HG02678 (cell line): ENCODE measurements at regions not wholly inside any gene's neighbourhood (a gene's known extent, or its start where the extent isn't known, plus 50 kb on each side); places are given as distances from the start of the nearest gene placed in this dataset.

Experiments used
- ATAC-seq: cut with Tn5 transposase; IDR thresholded peaks from one replicate; pipeline ENCODE4 v1.9.1; 2021; ENCODE audit warnings: mild to moderate bottlenecking, moderate library complexity; ENCODE audit not compliant: unreplicated experiment

GRCh38 chr3:189548053-189548452, 83.1 kb upstream of the TP63 start:
- no peak for ATAC-seq

GRCh38 chr3:189551007-189551406, 80.2 kb upstream of the TP63 start:
- no peak for ATAC-seq

- no peak for ATAC-seq
Measured at GRCh38 chr3:189554868-189555557, 76.2 kb upstream of the TP63 start.

- ATAC-seq: no peak
Measured at GRCh38 chr3:189555558-189555881, 75.7 kb upstream of the TP63 start.

- ATAC-seq: no peak
Measured at GRCh38 chr3:189557824-189558223, 73.4 kb upstream of the TP63 start.

- ATAC-seq: no peak
Measured at GRCh38 chr3:189561256-189561655, 69.9 kb upstream of the TP63 start.

- peak; percentile 76 for ATAC-seq
Measured at GRCh38 chr3:189563853-189564563, 67.2 kb upstream of the TP63 start.

- no peak for ATAC-seq
Measured at GRCh38 chr3:189566550-189567130, 64.5 kb upstream of the TP63 start.

GRCh38 chr3:189567322-189567721, 63.9 kb upstream of the TP63 start:
- peak; percentile 17 for ATAC-seq

GRCh38 chr3:189567766-189568420, 63.3 kb upstream of the TP63 start:
- ATAC-seq: peak; percentile 46

- ATAC-seq: no peak
Measured at GRCh38 chr3:189568961-189569360, 62.2 kb upstream of the TP63 start.

GRCh38 chr3:189569473-189569872, 61.7 kb upstream of the TP63 start:
- no peak for ATAC-seq

- peak; percentile 43 for ATAC-seq
Measured at GRCh38 chr3:189570916-189571315, 60.3 kb upstream of the TP63 start.

- ATAC-seq: peak; percentile 20
Measured at GRCh38 chr3:189572249-189572648, 58.9 kb upstream of the TP63 start.

GRCh38 chr3:189573004-189573403, 58.2 kb upstream of the TP63 start:
- ATAC-seq: peak; percentile 48

- no peak for ATAC-seq
Measured at GRCh38 chr3:189576486-189576885, 54.7 kb upstream of the TP63 start.

GRCh38 chr3:189577050-189577951, 53.9 kb upstream of the TP63 start:
- ATAC-seq: no peak

- no peak for ATAC-seq
Measured at GRCh38 chr3:189580190-189580589, 51.0 kb upstream of the TP63 start.
